ENCODE measurements at regions not wholly inside any gene's neighbourhood (a gene's known extent, or its start where the extent isn't known, plus 50 kb on each side); places are given as distances from the start of the nearest gene placed in this dataset.

- no peak for TF ChIP-seq CTCF (conservative IDR thresholded peaks at IDR 0.05; ENCODE audit: control insufficient read depth, insufficient read depth, low read depth, low read length)
- DNase-seq (ENCODE audit: low read depth): no peak
- no peak overlapping the region for H3K4me3 ChIP-seq (ENCODE audit: control insufficient read depth, low read depth, low read length)
Measured at GRCh38 chr16:62342216-62342615, 306.0 kb upstream of the CDH8 start.

GRCh38 chr16:62335356-62335755 is 299.1 kb upstream of the CDH8 start:
- no peak for TF ChIP-seq CTCF (conservative IDR thresholded peaks at IDR 0.05; ENCODE audit: control insufficient read depth, insufficient read depth, low read depth, low read length)
- DNase-seq (ENCODE audit: low read depth): no peak
- no peak overlapping the region for H3K4me3 ChIP-seq (ENCODE audit: control insufficient read depth, low read depth, low read length)

- TF ChIP-seq CTCF (conservative IDR thresholded peaks at IDR 0.05; ENCODE audit: control insufficient read depth, insufficient read depth, low read depth, low read length): no peak
- no peak overlapping the region for H3K4me3 ChIP-seq (ENCODE audit: control insufficient read depth, low read depth, low read length)
- DNase-seq (ENCODE audit: low read depth): no peak
Measured at GRCh38 chr16:62321606-62322005, 285.4 kb upstream of the CDH8 start.

- no peak for TF ChIP-seq CTCF (conservative IDR thresholded peaks at IDR 0.05; ENCODE audit: control insufficient read depth, insufficient read depth, low read depth, low read length)
- H3K4me3 ChIP-seq (ENCODE audit: control insufficient read depth, low read depth, low read length): no peak overlapping the region
- no peak for DNase-seq (ENCODE audit: low read depth)
Measured at GRCh38 chr16:62298600-62298999, 262.4 kb upstream of the CDH8 start.

- TF ChIP-seq CTCF (conservative IDR thresholded peaks at IDR 0.05; ENCODE audit: control insufficient read depth, insufficient read depth, low read depth, low read length): no peak
- no peak overlapping the region for H3K4me3 ChIP-seq (ENCODE audit: control insufficient read depth, low read depth, low read length)
- DNase-seq (ENCODE audit: low read depth): no peak
Measured at GRCh38 chr16:62294213-62294972, 258.2 kb upstream of the CDH8 start.

GRCh38 chr16:62288990-62289629 is 252.9 kb upstream of the CDH8 start:
- DNase-seq (ENCODE audit: low read depth): no peak
- no peak for TF ChIP-seq CTCF (conservative IDR thresholded peaks at IDR 0.05; ENCODE audit: control insufficient read depth, insufficient read depth, low read depth, low read length)
- no peak overlapping the region for H3K4me3 ChIP-seq (ENCODE audit: control insufficient read depth, low read depth, low read length)
